ENCODE measurements at regions not wholly inside any gene's neighbourhood (a gene's known extent, or its start where the extent isn't known, plus 50 kb on each side); places are given as distances from the start of the nearest gene placed in this dataset.

- Histone ChIP-seq H3K9me2 (ENCODE audit: insufficient read depth) (peaks cover 1% of the 10 kb centered on the region; the same call in 1 of the 2 replicates), H3K27me3 (ENCODE audit: insufficient read depth) (no peaks in the 10 kb centered on the region), H3K36me3 (ENCODE audit: insufficient read depth) (no peaks in the 10 kb centered on the region), H3K4me3 (no peak overlapping the region), H3K4me1 (ENCODE audit: insufficient read depth) (peaks cover 21% of the 10 kb centered on the region), H4K20me1 (replicated peaks; ENCODE audit: insufficient read depth) (no peaks in the 10 kb centered on the region), H2AFZ (0 out of 2 replicates have a peak overlapping the region, but pooled peaks have one; percentile 7), H3K79me2 (replicated peaks; ENCODE audit: insufficient read depth) (no peaks in the 10 kb centered on the region), H3K4me2 (no peak overlapping the region), H3F3A (replicated peaks; ENCODE audit: low read depth) (no peaks in the 10 kb centered on the region), H3K27ac (ENCODE audit: low read depth) (no peak overlapping the region)
- Mint-ChIP-seq H3K27ac (no peak overlapping the region), H3K36me3 (ENCODE audit: low read depth) (no peaks in the 10 kb centered on the region), H3K27me3 (ENCODE audit: insufficient read depth, low read depth, poor library complexity) (no peaks in the 10 kb centered on the region), H3K4me1 (peaks cover 15% of the 10 kb centered on the region), H3K9me3 (no peaks in the 10 kb centered on the region), H3K4me3 (no peak overlapping the region)
- no peak for DNase-seq (ENCODE audit: low spot score)
- ATAC-seq = no peak
- TF ChIP-seq REST (IDR thresholded peaks at IDR 0.05; ENCODE audit: unreplicated experiment) = no peak
- TF ChIP-seq EZH2phosphoT487 (IDR thresholded peaks at IDR 0.05; ENCODE audit: unreplicated experiment) = no peak
- TF ChIP-seq NANOG (IDR thresholded peaks at IDR 0.05; ENCODE audit: borderline replicate concordance) = no peak
- no peak for TF ChIP-seq EZH2 (IDR thresholded peaks at IDR 0.05; ENCODE audit: low read depth, unreplicated experiment)
- TF ChIP-seq, protein P1, sequence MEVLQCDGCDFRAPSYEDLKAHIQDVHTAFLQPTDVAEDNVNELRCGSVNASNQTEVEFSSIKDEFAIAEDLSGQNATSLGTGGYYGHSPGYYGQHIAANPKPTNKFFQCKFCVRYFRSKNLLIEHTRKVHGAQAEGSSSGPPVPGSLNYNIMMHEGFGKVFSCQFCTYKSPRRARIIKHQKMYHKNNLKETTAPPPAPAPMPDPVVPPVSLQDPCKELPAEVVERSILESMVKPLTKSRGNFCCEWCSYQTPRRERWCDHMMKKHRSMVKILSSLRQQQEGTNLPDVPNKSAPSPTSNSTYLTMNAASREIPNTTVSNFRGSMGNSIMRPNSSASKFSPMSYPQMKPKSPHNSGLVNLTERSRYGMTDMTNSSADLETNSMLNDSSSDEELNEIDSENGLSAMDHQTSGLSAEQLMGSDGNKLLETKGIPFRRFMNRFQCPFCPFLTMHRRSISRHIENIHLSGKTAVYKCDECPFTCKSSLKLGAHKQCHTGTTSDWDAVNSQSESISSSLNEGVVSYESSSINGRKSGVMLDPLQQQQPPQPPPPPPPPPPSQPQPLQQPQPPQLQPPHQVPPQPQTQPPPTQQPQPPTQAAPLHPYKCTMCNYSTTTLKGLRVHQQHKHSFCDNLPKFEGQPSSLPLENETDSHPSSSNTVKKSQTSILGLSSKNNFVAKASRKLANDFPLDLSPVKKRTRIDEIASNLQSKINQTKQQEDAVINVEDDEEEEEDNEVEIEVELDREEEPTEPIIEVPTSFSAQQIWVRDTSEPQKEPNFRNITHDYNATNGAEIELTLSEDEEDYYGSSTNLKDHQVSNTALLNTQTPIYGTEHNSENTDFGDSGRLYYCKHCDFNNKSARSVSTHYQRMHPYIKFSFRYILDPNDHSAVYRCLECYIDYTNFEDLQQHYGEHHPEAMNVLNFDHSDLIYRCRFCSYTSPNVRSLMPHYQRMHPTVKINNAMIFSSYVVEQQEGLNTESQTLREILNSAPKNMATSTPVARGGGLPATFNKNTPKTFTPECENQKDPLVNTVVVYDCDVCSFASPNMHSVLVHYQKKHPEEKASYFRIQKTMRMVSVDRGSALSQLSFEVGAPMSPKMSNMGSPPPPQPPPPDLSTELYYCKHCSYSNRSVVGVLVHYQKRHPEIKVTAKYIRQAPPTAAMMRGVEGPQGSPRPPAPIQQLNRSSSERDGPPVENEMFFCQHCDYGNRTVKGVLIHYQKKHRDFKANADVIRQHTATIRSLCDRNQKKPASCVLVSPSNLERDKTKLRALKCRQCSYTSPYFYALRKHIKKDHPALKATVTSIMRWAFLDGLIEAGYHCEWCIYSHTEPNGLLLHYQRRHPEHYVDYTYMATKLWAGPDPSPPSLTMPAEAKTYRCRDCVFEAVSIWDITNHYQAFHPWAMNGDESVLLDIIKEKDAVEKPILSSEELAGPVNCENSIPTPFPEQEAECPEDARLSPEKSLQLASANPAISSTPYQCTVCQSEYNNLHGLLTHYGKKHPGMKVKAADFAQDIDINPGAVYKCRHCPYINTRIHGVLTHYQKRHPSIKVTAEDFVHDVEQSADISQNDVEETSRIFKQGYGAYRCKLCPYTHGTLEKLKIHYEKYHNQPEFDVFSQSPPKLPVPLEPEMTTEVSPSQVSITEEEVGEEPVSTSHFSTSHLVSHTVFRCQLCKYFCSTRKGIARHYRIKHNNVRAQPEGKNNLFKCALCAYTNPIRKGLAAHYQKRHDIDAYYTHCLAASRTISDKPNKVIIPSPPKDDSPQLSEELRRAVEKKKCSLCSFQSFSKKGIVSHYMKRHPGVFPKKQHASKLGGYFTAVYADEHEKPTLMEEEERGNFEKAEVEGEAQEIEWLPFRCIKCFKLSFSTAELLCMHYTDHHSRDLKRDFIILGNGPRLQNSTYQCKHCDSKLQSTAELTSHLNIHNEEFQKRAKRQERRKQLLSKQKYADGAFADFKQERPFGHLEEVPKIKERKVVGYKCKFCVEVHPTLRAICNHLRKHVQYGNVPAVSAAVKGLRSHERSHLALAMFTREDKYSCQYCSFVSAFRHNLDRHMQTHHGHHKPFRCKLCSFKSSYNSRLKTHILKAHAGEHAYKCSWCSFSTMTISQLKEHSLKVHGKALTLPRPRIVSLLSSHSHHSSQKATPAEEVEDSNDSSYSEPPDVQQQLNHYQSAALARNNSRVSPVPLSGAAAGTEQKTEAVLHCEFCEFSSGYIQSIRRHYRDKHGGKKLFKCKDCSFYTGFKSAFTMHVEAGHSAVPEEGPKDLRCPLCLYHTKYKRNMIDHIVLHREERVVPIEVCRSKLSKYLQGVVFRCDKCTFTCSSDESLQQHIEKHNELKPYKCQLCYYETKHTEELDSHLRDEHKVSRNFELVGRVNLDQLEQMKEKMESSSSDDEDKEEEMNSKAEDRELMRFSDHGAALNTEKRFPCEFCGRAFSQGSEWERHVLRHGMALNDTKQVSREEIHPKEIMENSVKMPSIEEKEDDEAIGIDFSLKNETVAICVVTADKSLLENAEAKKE (CRISPR knock-in tag; IDR thresholded peaks at IDR 0.05) = no peak
- no peak for TF ChIP-seq CREB1 (CRISPR knock-in tag; IDR thresholded peaks at IDR 0.05; ENCODE audit: low read depth)
- TF ChIP-seq STAT1 (IDR thresholded peaks at IDR 0.05; ENCODE audit: unreplicated experiment) = no peak
- no peak for TF ChIP-seq CTCF (conservative IDR thresholded peaks at IDR 0.05; ENCODE audit: low read depth in 2 of 2)
- TF ChIP-seq, protein P2, sequence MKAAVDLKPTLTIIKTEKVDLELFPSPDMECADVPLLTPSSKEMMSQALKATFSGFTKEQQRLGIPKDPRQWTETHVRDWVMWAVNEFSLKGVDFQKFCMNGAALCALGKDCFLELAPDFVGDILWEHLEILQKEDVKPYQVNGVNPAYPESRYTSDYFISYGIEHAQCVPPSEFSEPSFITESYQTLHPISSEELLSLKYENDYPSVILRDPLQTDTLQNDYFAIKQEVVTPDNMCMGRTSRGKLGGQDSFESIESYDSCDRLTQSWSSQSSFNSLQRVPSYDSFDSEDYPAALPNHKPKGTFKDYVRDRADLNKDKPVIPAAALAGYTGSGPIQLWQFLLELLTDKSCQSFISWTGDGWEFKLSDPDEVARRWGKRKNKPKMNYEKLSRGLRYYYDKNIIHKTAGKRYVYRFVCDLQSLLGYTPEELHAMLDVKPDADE (IDR thresholded peaks at IDR 0.05) = no peak
- no peak for TF ChIP-seq ZNF114 (CRISPR knock-in tag; IDR thresholded peaks at IDR 0.05)
- TF ChIP-seq ZNF331 (CRISPR knock-in tag; IDR thresholded peaks at IDR 0.05; ENCODE audit: low read depth) = no peak
- TF ChIP-seq POLR2AphosphoS5 (IDR thresholded peaks at IDR 0.05; ENCODE audit: low read depth) = no peak
- no peak for TF ChIP-seq JUNB (IDR thresholded peaks at IDR 0.05; ENCODE audit: unreplicated experiment)
These were observed 78.5 kb upstream of the SULT1C3 start for GRCh38 chr2:108161298-108161697.
